OCI-LY3 (cell line): ENCODE measurements at regions not wholly inside any gene's neighbourhood (a gene's known extent, or its start where the extent isn't known, plus 50 kb on each side); places are given as distances from the start of the nearest gene placed in this dataset.

Source experiments
- EZH2phosphoT487 ChIP-seq: fragments of 200-600 bp; shearing (Covaris generic); IDR thresholded peaks from 2 replicates; pipeline ENCODE4 v1.6.1; 2018; ENCODE audit warnings: antibody characterized with exemption, mixed run types, low read depth
- TF ChIP-seq, protein P1 (sequence below): fragments of 200-600, 300-600 bp; sonication (generic); IDR thresholded peaks from 2 replicates; pipeline ENCODE4 v1.5.1; 2014; ENCODE audit warnings: antibody characterized with exemption, low read length, low read depth

DNA sequence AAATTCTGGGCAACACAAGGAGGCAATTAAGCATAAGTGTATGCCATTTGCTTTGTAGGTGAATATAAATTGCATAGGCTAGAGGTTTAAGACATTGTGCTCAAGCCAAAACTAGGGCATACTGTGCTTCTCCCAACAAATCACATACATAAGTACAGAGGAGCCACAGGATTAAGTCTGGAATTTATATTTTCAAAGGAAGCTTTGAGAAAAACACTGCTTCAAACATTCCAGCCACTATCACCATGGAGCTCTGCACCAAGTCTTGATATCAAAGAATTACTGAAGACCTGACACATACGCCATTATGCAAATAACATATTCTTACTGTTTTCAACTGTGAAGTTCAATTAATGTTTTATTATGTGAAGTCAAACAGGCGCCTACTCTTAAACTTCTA is 119.4 kb upstream of the NPHP3 start:
- TF ChIP-seq, protein P1, sequence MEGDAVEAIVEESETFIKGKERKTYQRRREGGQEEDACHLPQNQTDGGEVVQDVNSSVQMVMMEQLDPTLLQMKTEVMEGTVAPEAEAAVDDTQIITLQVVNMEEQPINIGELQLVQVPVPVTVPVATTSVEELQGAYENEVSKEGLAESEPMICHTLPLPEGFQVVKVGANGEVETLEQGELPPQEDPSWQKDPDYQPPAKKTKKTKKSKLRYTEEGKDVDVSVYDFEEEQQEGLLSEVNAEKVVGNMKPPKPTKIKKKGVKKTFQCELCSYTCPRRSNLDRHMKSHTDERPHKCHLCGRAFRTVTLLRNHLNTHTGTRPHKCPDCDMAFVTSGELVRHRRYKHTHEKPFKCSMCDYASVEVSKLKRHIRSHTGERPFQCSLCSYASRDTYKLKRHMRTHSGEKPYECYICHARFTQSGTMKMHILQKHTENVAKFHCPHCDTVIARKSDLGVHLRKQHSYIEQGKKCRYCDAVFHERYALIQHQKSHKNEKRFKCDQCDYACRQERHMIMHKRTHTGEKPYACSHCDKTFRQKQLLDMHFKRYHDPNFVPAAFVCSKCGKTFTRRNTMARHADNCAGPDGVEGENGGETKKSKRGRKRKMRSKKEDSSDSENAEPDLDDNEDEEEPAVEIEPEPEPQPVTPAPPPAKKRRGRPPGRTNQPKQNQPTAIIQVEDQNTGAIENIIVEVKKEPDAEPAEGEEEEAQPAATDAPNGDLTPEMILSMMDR: no peak
- no peak for TF ChIP-seq EZH2phosphoT487
